OCI-LY7 (cell line): ENCODE measurements at regions not wholly inside any gene's neighbourhood (a gene's known extent, or its start where the extent isn't known, plus 50 kb on each side); places are given as distances from the start of the nearest gene placed in this dataset.

Experiments
- BruUV-seq: library from RNA; stranded (reverse); fragments of 400-500 nt; replicated peaks from 2 replicates; lab custom pipeline; 2021; lab: Mats Ljungman, UMichigan
- CTCF ChIA-PET: fragments of 300-600 bp; sonication (Branson Sonifier 250); formaldehyde crosslinking; loops from one replicate; lab custom pipeline; 2022; ENCODE audit warnings: antibody characterized with exemption; ENCODE audit not compliant: unreplicated experiment; lab: Charles Lee
- POLR2A ChIA-PET: fragments of 300-600 bp; sonication (Branson Sonifier 250); formaldehyde crosslinking; loops from one replicate; lab custom pipeline; 2022; ENCODE audit warnings: antibody characterized with exemption; lab: Charles Lee
- DNase-seq: peaks from one replicate; pipeline ENCODE4 v3.0.0-alpha.2; 2015; ENCODE audit warnings: low spot score
- H2AFZ ChIP-seq: fragments of 200-600 bp; sonication (generic), shearing (Covaris generic); 2 replicates; pipeline ENCODE4 v1.6.1; 2014; ENCODE audit warnings: mild to moderate bottlenecking, antibody characterized with exemption, low read length, moderate library complexity
- H3K27ac ChIP-seq: fragments of 200-600 bp; sonication (generic); 2 replicates; pipeline ENCODE4 v1.5.1; 2014; ENCODE audit warnings: mixed run types, low read depth, mild to moderate bottlenecking, moderate library complexity, low read length, inconsistent platforms; ENCODE audit not compliant: poor library complexity, severe bottlenecking
- H3K36me3 ChIP-seq: fragments of 200-600 bp; sonication (generic); 2 replicates; pipeline ENCODE4 v1.6.1; 2014; ENCODE audit warnings: mild to moderate bottlenecking, antibody characterized with exemption, low read length, moderate library complexity, mixed read lengths; ENCODE audit not compliant: insufficient read depth
- H3K4me1 ChIP-seq: fragments of 200-600 bp; sonication (generic); 2 replicates; pipeline ENCODE4 v1.5.1; 2014; ENCODE audit warnings: mild to moderate bottlenecking, low read length; ENCODE audit not compliant: insufficient read depth, poor library complexity, severe bottlenecking
- H3K4me2 ChIP-seq: fragments of 200-600 bp; sonication (generic); 2 replicates; pipeline ENCODE4 v1.6.1; 2014; ENCODE audit warnings: mild to moderate bottlenecking, low read length
- H3K4me3 ChIP-seq: fragments of 200-600 bp; sonication (generic); 2 replicates; pipeline ENCODE4 v1.5.1; 2014; ENCODE audit warnings: mild to moderate bottlenecking, low read depth, low read length; ENCODE audit not compliant: poor library complexity, severe bottlenecking
- H3K79me2 ChIP-seq: fragments of 200-600 bp; sonication (generic); 2 replicates; pipeline ENCODE4 v1.6.1; 2016; ENCODE audit warnings: low read depth, mild to moderate bottlenecking, low read length, moderate library complexity, mixed read lengths; ENCODE audit not compliant: insufficient read depth
- H3K9me2 ChIP-seq: fragments of 200-600 bp; sonication (generic); 2 replicates; pipeline ENCODE4 v1.6.1; 2016; ENCODE audit warnings: mild to moderate bottlenecking, low read length, mixed read lengths; ENCODE audit not compliant: insufficient read depth
- H3K9me3 ChIP-seq: fragments of 200-600 bp; sonication (generic); 2 replicates; pipeline ENCODE4 v1.6.1; 2014; ENCODE audit warnings: mild to moderate bottlenecking, mixed run types, low read length, mixed read lengths
- H4K20me1 ChIP-seq: fragments of 200-600 bp; sonication (generic); 2 replicates; pipeline ENCODE4 v1.6.1; 2014; ENCODE audit warnings: mild to moderate bottlenecking, antibody characterized with exemption, low read length, moderate library complexity, mixed read lengths; ENCODE audit not compliant: insufficient read depth
- EZH2phosphoT487 ChIP-seq: fragments of 200-600 bp; sonication (generic); IDR thresholded peaks from 2 replicates; pipeline ENCODE4 v1.6.1; 2018; ENCODE audit warnings: low read depth, borderline replicate concordance, mild to moderate bottlenecking, mixed run types, antibody characterized with exemption, low read length, moderate library complexity, mixed read lengths
- intact Hi-C: fragments of 100-400 bp; cut with micrococcal nuclease; formaldehyde crosslinking; loops from one replicate; pipeline ENCODE4 v1.10.0; 2022; ENCODE audit not compliant: unreplicated experiment
- TF ChIP-seq, protein P1 (sequence below): fragments of 200-600 bp; sonication (generic); conservative IDR thresholded peaks from 2 replicates; pipeline ENCODE4 v1.5.1; 2014; ENCODE audit warnings: mild to moderate bottlenecking, antibody characterized with exemption, low read length, moderate library complexity, mixed read lengths

DNA sequence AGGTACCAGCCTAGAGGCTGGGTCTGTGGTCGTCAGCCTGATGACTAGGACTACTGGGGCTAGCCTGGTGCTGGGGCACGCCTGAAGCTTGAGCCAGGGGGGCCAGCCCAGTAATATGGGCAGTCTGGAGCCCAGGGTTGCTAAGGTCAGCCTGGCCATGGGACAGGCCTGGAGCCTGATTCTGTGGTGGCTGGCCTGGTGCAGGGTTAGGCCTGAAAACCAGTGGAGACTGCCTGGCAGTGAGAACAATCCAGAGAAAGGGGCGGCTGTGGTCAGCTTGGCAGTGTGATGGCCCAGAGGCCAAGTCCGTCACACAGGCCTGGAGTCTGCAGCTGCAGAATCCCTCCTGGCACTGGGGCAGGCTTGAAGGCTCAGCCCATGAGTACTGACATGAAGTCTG, 445.8 kb downstream of the SATB2 start:
- H3K4me3 ChIP-seq = no peak overlapping the region
- no peak for TF ChIP-seq EZH2phosphoT487
- TF ChIP-seq, protein P1, sequence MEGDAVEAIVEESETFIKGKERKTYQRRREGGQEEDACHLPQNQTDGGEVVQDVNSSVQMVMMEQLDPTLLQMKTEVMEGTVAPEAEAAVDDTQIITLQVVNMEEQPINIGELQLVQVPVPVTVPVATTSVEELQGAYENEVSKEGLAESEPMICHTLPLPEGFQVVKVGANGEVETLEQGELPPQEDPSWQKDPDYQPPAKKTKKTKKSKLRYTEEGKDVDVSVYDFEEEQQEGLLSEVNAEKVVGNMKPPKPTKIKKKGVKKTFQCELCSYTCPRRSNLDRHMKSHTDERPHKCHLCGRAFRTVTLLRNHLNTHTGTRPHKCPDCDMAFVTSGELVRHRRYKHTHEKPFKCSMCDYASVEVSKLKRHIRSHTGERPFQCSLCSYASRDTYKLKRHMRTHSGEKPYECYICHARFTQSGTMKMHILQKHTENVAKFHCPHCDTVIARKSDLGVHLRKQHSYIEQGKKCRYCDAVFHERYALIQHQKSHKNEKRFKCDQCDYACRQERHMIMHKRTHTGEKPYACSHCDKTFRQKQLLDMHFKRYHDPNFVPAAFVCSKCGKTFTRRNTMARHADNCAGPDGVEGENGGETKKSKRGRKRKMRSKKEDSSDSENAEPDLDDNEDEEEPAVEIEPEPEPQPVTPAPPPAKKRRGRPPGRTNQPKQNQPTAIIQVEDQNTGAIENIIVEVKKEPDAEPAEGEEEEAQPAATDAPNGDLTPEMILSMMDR = no peak
- no peaks in the 10 kb centered on the region for H4K20me1 ChIP-seq
- H3K4me1 ChIP-seq = peaks cover 6% of the 10 kb centered on the region
- H2AFZ ChIP-seq = 0 out of 2 replicates have a peak overlapping the region, but pooled peaks have one; percentile 23
- ChIA-PET POLR2A (interaction anchor here (1.6 kb wide), 1 partner anchor 37 kb away, joined by 3 read pairs; no protein-coding TSS in a partner anchor), CTCF (no interaction called here)
- no peaks in the 10 kb centered on the region for H3K79me2 ChIP-seq
- BruUV-seq = no TSS peak
- H3K9me3 ChIP-seq = peaks cover 2% of the 10 kb centered on the region; the same call in 1 of the 2 replicates
- intact Hi-C loops = loop anchor here (10.0 kb wide), 1 partner anchor 697 kb away; no protein-coding TSS in a partner anchor
- H3K9me2 ChIP-seq = no peaks in the 10 kb centered on the region
- no peak for DNase-seq
- no peak overlapping the region for H3K4me2 ChIP-seq
- no peak overlapping the region for H3K27ac ChIP-seq
- no peaks in the 10 kb centered on the region; the same call in 1 of the 2 replicates for H3K36me3 ChIP-seq

GRCh38 chr2:198994678-198995077, 463.1 kb downstream of the SATB2 start:
- no peaks in the 10 kb centered on the region for H3K79me2 ChIP-seq
- no peaks in the 10 kb centered on the region; the same call in 1 of the 2 replicates for H3K36me3 ChIP-seq
- intact Hi-C loops = no loop called here
- no peak overlapping the region for H2AFZ ChIP-seq
- POLR2A ChIA-PET = interaction anchor here (0.7 kb wide), 1 partner anchor 153 kb away, joined by 7 read pairs; no protein-coding TSS in a partner anchor
- no peaks in the 10 kb centered on the region for H4K20me1 ChIP-seq
- no peak for DNase-seq
- no peaks in the 10 kb centered on the region for H3K9me2 ChIP-seq
- H3K4me3 ChIP-seq = no peak overlapping the region
- BruUV-seq = no TSS peak
- TF ChIP-seq EZH2phosphoT487 = no peak
- TF ChIP-seq, protein P1 = no peak
- no peak overlapping the region for H3K27ac ChIP-seq
- H3K4me2 ChIP-seq = no peak overlapping the region
- no peaks in the 10 kb centered on the region for H3K4me1 ChIP-seq
- CTCF ChIA-PET = no interaction called here
- peaks cover 32% of the 10 kb centered on the region; the same call in 1 of the 2 replicates for H3K9me3 ChIP-seq

DNA sequence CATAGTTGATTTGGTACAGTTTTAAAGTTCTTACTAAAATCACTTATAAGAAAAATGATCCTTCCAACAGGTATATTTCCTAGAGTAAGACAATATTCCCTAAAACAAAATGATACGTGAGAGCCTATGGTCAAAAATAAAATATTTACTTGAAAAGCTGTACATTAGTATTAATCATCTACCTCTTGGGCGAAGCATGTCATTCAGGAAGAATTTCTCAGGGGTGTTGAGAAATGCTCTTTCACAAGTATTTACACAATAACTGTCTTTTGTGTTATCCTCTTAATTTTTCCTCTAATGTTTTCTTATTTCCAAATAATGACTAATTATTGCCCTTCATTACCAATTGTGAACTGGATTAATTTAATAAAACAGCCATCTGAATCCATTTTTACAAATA, 466.3 kb downstream of the SATB2 start:
- Histone ChIP-seq H3K9me2 (no peaks in the 10 kb centered on the region), H4K20me1 (no peaks in the 10 kb centered on the region), H3K4me3 (no peak overlapping the region), H3K9me3 (peaks cover 29% of the 10 kb centered on the region; the same call in 1 of the 2 replicates), H3K4me2 (no peak overlapping the region), H3K79me2 (no peaks in the 10 kb centered on the region), H3K36me3 (no peaks in the 10 kb centered on the region; the same call in 1 of the 2 replicates), H2AFZ (no peak overlapping the region), H3K27ac (no peak overlapping the region), H3K4me1 (no peaks in the 10 kb centered on the region)
- intact Hi-C loops = no loop called here
- ChIA-PET POLR2A (interaction anchor here (0.9 kb wide), 1 partner anchor 631 kb away, joined by 3 read pairs; no protein-coding TSS in a partner anchor), CTCF (no interaction called here)
- DNase-seq = no peak
- no peak for TF ChIP-seq EZH2phosphoT487
- TF ChIP-seq, protein P1 = no peak
- no TSS peak for BruUV-seq
